Coronary artery (tissue), 2 donors: ENCODE measurements at regions not wholly inside any gene's neighbourhood (a gene's known extent, or its start where the extent isn't known, plus 50 kb on each side); places are given as distances from the start of the nearest gene placed in this dataset.

Experiments
- DNase-seq: peaks from one replicate; pipeline ENCODE4 v3.0.0-alpha.2; 2017; ENCODE audit warnings: low spot score
- H3K27ac ChIP-seq, 2 donors: fragments of 200-600 bp; sonication (generic); one replicate each; pipeline ENCODE4 v1.5.1; 2016 to 2019
- H3K4me3 ChIP-seq: fragments of 200-600 bp; sonication (generic); 2 replicates; pipeline ENCODE4 v1.5.1; 2016; ENCODE audit warnings: mild to moderate bottlenecking, moderate library complexity
- CTCF ChIP-seq: fragments of 200-600 bp; sonication (generic); IDR thresholded peaks from one replicate; pipeline ENCODE4 v1.5.1; 2019; ENCODE audit warnings: antibody characterized with exemption

DNA sequence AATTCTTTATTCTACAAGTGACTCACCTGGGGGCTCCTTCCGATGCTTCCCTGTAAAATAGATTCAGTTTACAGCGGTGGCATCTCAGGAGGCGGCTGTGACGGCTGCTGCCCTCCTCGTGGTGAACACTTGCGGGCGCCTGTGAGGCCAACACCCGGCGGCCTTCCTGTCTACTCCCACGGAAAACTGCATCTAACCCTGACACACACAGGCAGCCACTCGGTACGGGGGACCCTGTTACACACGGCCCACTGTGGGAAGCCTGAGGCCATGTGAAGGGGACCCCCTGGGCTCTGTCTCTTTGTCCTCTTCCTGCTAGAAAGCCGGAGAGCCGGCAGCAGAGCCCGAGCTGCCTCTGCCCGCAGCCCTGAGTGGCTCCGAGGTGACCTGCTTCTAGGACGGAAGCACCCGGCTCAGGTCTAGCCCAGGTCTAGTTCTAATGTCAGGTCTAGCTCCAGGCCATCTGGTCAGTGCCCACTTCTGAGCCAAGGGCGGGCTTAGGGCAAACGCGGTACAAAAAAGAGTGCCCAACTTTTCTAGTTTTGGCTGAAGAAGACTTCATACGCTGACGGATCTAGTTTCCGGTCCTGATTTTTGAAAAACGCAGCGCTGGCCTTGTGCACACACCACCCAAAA lies 159.4 kb downstream of the ENGASE start:
- H3K27ac ChIP-seq = no peak overlapping the region
- no peak overlapping the region for H3K4me3 ChIP-seq
- no peak for TF ChIP-seq CTCF
- no peak for DNase-seq

GRCh38 chr17:79232957-79233356 lies 158.3 kb downstream of the ENGASE start:
- TF ChIP-seq CTCF = no peak
- no peak for DNase-seq
- H3K4me3 ChIP-seq = no peak overlapping the region
- H3K27ac ChIP-seq = no peak overlapping the region

- TF ChIP-seq CTCF = no peak
- no peak for DNase-seq
- Histone ChIP-seq H3K27ac (no peak overlapping the region), H3K4me3 (no peak overlapping the region)
Observed at GRCh38 chr17:79231766-79232287, 157.2 kb downstream of the ENGASE start.

DNA sequence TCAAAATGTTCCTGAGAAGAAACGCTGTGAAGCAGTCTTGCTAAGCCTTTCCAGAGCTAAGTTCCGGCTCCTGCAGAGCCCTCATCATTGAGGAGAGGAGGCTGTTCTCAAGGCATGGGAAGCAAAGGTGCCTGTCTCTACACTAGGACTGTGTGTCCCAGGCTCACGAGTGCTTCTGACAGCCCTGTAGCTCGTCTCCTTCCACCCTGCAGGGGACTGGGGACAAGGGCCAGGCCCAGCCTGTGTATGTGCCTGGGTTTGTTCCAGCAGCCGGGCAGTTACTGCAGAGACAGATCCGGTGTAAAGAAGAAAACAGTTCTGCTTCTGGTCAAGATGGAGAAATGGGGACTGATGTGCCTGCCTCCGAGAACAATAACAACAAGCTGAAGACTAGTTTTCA lies 156.0 kb downstream of the ENGASE start:
- no peak for DNase-seq
- TF ChIP-seq CTCF = no peak
- Histone ChIP-seq H3K4me3 (no peak overlapping the region), H3K27ac (no peak overlapping the region)

DNA sequence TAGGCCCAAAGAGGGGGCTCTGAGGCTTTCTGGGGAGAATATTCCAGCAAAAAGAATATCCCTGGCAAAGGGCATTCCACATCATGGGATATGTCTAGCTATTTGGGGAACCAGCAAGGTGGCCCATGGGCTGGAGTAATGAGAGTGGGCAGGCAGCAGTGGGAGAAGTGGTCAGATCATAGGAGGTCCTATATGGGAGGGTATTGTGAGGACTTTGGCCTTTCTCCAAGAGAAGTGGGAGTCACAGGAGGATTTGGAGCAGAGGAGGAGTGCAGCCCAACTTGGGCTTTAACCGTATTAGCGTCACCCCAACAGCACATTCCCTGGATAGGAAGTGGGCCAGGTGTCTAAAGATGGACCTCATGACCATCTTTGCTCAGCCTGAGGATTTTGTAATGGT lies 151.4 kb downstream of the ENGASE start:
- DNase-seq = no peak
- H3K27ac ChIP-seq = no peak overlapping the region
- TF ChIP-seq CTCF = no peak
- no peak overlapping the region for H3K4me3 ChIP-seq

DNA sequence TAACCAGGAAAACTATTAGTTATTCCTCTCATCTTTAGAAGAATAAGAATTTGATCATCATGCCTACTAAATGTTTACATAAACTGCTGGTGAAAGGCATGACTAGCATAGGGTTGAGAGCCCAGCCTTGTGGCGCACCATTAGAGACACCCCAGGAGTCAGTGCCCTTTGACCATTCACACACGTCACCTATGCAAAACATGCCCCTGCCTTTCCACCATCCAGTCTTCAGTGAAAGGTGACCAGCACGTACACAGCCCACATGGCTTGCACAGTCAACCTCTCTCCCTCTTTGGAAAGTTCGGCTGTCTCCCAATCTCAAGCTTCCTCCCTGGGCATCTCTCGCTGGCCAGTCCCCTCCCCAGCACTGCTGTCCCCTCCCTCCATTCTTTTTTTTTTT lies 150.3 kb downstream of the ENGASE start:
- H3K4me3 ChIP-seq = no peak overlapping the region
- no peak for TF ChIP-seq CTCF
- no peak overlapping the region for H3K27ac ChIP-seq
- no peak for DNase-seq

DNA sequence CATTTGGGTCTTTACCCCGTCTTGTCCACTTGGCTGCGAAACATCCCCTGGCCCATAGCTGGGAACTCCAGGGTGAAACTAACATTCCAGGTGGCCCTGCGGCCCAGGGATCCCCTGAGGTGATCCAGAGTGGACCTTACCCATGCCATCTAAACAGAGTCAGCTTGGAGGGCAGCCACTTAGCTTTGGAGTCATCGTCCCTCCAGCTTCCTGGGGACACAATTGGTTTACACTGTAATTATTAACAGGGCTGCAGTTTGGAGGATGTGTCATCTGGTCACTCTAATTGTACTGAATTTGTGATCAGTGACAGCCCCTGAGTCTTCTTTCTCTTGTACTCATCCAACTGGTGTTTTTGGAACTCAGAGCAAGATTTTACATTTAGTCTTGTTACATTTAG lies 149.9 kb downstream of the ENGASE start:
- Histone ChIP-seq H3K27ac (no peak overlapping the region), H3K4me3 (no peak overlapping the region)
- DNase-seq = no peak
- no peak for TF ChIP-seq CTCF
